ENCODE measurements at regions not wholly inside any gene's neighbourhood (a gene's known extent, or its start where the extent isn't known, plus 50 kb on each side); places are given as distances from the start of the nearest gene placed in this dataset.

GRCh38 chr7:109763611-109764010 is 1193.9 kb downstream of the DNAJB9 start:
- no peak overlapping the region for H3K4me3 ChIP-seq (ENCODE audit: low read depth, low read length)
- TF ChIP-seq ZFP69B (tag by site-specific recombination; IDR thresholded peaks at IDR 0.05) (no peak), ZNF18 (tag by site-specific recombination; IDR thresholded peaks at IDR 0.05) (no peak), ZNF366 (tag by site-specific recombination; conservative IDR thresholded peaks at IDR 0.05) (no peak), SETDB1 (IDR thresholded peaks at IDR 0.05; ENCODE audit: insufficient read length, low read length) (no peak), ZNF416 (tag by site-specific recombination; IDR thresholded peaks at IDR 0.05) (no peak), ZNF311 (tag by site-specific recombination; IDR thresholded peaks at IDR 0.05; ENCODE audit: borderline replicate concordance) (no peak), SP3 (tag by site-specific recombination; IDR thresholded peaks at IDR 0.05) (no peak), YY2 (tag by site-specific recombination; IDR thresholded peaks at IDR 0.05) (no peak), ZNF529 (tag by site-specific recombination; IDR thresholded peaks at IDR 0.05; ENCODE audit: insufficient replicate concordance) (no peak), ZNF747 (tag by site-specific recombination; IDR thresholded peaks at IDR 0.05) (no peak), PBX3 (CRISPR knock-in tag; IDR thresholded peaks at IDR 0.05) (no peak), IKZF3 (tag by site-specific recombination; IDR thresholded peaks at IDR 0.05) (no peak), ZNF518A (tag by site-specific recombination; conservative IDR thresholded peaks at IDR 0.05; ENCODE audit: low read depth) (no peak), ZNF404 (tag by site-specific recombination; IDR thresholded peaks at IDR 0.05) (no peak), ZNF155 (tag by site-specific recombination; IDR thresholded peaks at IDR 0.05) (no peak), ZNF670 (tag by site-specific recombination; IDR thresholded peaks at IDR 0.05; ENCODE audit: low read depth) (no peak)
- TF ChIP-seq, protein P1, sequence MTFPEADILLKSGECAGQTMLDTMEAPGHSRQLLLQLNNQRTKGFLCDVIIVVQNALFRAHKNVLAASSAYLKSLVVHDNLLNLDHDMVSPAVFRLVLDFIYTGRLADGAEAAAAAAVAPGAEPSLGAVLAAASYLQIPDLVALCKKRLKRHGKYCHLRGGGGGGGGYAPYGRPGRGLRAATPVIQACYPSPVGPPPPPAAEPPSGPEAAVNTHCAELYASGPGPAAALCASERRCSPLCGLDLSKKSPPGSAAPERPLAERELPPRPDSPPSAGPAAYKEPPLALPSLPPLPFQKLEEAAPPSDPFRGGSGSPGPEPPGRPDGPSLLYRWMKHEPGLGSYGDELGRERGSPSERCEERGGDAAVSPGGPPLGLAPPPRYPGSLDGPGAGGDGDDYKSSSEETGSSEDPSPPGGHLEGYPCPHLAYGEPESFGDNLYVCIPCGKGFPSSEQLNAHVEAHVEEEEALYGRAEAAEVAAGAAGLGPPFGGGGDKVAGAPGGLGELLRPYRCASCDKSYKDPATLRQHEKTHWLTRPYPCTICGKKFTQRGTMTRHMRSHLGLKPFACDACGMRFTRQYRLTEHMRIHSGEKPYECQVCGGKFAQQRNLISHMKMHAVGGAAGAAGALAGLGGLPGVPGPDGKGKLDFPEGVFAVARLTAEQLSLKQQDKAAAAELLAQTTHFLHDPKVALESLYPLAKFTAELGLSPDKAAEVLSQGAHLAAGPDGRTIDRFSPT (tag by site-specific recombination; IDR thresholded peaks at IDR 0.05): no peak
- TF ChIP-seq, protein P2, sequence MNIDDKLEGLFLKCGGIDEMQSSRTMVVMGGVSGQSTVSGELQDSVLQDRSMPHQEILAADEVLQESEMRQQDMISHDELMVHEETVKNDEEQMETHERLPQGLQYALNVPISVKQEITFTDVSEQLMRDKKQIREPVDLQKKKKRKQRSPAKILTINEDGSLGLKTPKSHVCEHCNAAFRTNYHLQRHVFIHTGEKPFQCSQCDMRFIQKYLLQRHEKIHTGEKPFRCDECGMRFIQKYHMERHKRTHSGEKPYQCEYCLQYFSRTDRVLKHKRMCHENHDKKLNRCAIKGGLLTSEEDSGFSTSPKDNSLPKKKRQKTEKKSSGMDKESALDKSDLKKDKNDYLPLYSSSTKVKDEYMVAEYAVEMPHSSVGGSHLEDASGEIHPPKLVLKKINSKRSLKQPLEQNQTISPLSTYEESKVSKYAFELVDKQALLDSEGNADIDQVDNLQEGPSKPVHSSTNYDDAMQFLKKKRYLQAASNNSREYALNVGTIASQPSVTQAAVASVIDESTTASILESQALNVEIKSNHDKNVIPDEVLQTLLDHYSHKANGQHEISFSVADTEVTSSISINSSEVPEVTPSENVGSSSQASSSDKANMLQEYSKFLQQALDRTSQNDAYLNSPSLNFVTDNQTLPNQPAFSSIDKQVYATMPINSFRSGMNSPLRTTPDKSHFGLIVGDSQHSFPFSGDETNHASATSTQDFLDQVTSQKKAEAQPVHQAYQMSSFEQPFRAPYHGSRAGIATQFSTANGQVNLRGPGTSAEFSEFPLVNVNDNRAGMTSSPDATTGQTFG (tag by site-specific recombination; IDR thresholded peaks at IDR 0.05; ENCODE audit: borderline replicate concordance): no peak
- TF ChIP-seq, protein P3, sequence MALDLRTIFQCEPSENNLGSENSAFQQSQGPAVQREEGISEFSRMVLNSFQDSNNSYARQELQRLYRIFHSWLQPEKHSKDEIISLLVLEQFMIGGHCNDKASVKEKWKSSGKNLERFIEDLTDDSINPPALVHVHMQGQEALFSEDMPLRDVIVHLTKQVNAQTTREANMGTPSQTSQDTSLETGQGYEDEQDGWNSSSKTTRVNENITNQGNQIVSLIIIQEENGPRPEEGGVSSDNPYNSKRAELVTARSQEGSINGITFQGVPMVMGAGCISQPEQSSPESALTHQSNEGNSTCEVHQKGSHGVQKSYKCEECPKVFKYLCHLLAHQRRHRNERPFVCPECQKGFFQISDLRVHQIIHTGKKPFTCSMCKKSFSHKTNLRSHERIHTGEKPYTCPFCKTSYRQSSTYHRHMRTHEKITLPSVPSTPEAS (tag by site-specific recombination; IDR thresholded peaks at IDR 0.05): no peak
- CTCF ChIA-PET: no interaction called here
- H3K4me1 ChIP-seq (ENCODE audit: control insufficient read depth, insufficient read depth, low read length): no peaks in the 10 kb centered on the region
- H3K27ac ChIP-seq (ENCODE audit: extremely low read depth, low read depth, low read length): no peak overlapping the region
- POLR2A ChIA-PET: no interaction called here
- no peaks in the 10 kb centered on the region for H3K9me3 ChIP-seq (ENCODE audit: control insufficient read depth, insufficient read depth, low read depth, low read length)
- H3K36me3 ChIP-seq (ENCODE audit: control insufficient read depth in 2 of 2, insufficient read depth in 1 of 2, low read length in 2 of 2): no peaks in the 10 kb centered on the region; a peak in 1 of 3 replicates
